Activated naive CD4-positive, alpha-beta T cell treated with anti-CD3 and anti-CD28 coated beads, Interleukin-2, amount 10 ng/mL, durations not matched to agents 7 days and 5 days (primary cell): ENCODE measurements at regions not wholly inside any gene's neighbourhood (a gene's known extent, or its start where the extent isn't known, plus 50 kb on each side); places are given as distances from the start of the nearest gene placed in this dataset.

Experiments used
- CTCF ChIA-PET: fragments of 350-600 bp; sonication (Branson Sonifier 250); formaldehyde crosslinking; loops from one replicate; lab custom pipeline; 2021; ENCODE audit warnings: antibody characterized with exemption; lab: Charles Lee
- DNase-seq: peaks from one replicate; pipeline ENCODE4 v3.0.0-alpha.2; 2020
- H3K27ac Mint-ChIP-seq: one replicate; pipeline ENCODE4 v1.8.0; 2021; ENCODE audit warnings: mild to moderate bottlenecking, moderate library complexity, mixed read lengths
- H3K27me3 Mint-ChIP-seq: one replicate; pipeline ENCODE4 v1.8.0; 2021; ENCODE audit warnings: mild to moderate bottlenecking, mixed read lengths
- H3K36me3 Mint-ChIP-seq: one replicate; pipeline ENCODE4 v1.8.0; 2021; ENCODE audit warnings: mixed read lengths
- H3K4me1 Mint-ChIP-seq: one replicate; pipeline ENCODE4 v1.8.0; 2021; ENCODE audit warnings: mixed read lengths
- H3K4me3 Mint-ChIP-seq: one replicate; pipeline ENCODE4 v1.8.0; 2021; ENCODE audit warnings: mild to moderate bottlenecking, moderate library complexity, mixed read lengths
- H3K9me3 Mint-ChIP-seq: one replicate; pipeline ENCODE4 v1.8.0; 2021; ENCODE audit warnings: mixed read lengths

DNA sequence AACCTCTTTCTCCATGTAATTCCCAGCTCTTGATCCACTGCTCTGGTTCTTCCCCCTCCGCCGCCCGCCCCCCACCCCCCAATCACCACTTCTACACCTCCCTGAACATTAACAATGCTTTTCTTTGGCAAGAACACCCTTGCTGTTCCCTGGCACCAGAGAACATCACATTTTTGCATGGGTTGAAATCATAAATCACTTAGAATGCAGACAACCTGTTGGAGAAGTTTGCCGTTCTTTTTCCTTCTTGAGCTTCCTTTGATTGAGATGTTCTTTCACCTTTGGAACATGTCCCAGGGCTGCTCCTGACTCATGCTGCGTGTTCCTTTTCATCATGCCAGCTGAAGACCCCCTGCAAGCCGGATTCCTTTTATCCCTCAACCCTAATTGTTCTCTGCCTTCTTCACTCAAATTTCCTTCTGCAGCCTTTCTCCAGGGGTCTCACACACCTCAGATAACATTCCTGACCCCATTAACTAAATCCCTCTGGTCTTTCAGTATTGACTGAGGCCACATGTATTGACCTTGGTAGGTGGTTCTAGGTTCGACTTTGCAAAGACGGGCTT is 294.1 kb upstream of the TMPO start:
- Mint-ChIP-seq H3K4me3 (no peak overlapping the region), H3K36me3 (no peaks in the 10 kb centered on the region), H3K9me3 (no peaks in the 10 kb centered on the region), H3K27me3 (no peaks in the 10 kb centered on the region), H3K4me1 (no peaks in the 10 kb centered on the region), H3K27ac (no peak overlapping the region)
- CTCF ChIA-PET = interaction anchor here (0.6 kb wide), 1 partner anchor 30 kb away, joined by 3 read pairs; no protein-coding TSS in a partner anchor
- no peak for DNase-seq

DNA sequence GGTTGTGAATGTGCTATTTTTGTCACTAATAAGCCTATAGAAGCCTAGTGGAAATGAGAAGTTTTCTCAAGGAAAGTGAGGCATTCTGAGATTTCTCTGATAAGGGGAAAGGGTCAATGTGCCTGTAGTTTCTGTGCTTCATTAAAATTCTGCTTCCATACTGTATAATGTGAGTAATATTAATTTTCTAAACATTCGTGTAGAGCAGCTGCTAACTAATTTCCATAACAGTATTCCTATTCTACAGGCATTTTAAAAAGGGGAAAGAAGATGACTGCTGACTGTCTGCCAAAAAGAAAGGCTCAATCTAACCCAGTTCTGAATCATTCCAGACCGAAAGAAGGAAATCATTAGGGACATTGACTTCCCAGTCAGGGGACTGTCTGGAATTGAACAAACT is 293.3 kb upstream of the TMPO start:
- Mint-ChIP-seq H3K4me3 (no peak overlapping the region), H3K36me3 (no peaks in the 10 kb centered on the region), H3K27me3 (no peaks in the 10 kb centered on the region), H3K9me3 (no peaks in the 10 kb centered on the region), H3K27ac (no peak overlapping the region), H3K4me1 (no peaks in the 10 kb centered on the region)
- no peak for DNase-seq
- CTCF ChIA-PET = no interaction called here

DNA sequence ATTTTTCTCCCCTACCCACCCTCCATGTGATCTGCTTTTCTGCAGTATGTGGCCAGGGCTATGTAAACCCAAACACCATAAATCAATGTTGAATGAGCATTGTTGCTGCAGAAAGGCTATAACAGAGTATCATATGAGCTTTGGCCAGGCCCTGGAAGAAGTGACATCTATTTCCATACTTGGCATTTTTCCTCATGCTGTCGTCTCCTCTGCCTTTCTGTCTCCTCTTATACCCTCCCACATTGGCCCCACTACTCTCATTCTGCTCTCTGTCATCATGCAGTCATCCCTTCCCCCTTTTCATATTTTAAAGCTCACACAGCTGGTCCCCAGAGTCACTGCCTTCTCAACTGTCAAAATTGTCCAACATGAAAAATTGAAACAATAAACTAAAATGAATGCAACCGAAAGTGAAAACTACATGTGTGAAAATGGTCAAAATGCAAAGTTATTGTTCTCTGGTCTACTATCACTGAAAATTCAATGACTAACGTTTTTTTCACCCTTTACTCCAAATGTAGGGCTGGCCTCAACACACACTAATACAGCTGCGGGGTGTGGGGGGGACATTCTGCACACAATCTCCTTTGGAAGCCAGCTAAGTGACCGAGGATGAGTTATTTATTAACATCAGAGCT is 290.7 kb upstream of the TMPO start:
- no peak overlapping the region for H3K27ac Mint-ChIP-seq
- H3K9me3 Mint-ChIP-seq = no peaks in the 10 kb centered on the region
- H3K36me3 Mint-ChIP-seq = no peaks in the 10 kb centered on the region
- no peaks in the 10 kb centered on the region for H3K27me3 Mint-ChIP-seq
- no peak overlapping the region for H3K4me3 Mint-ChIP-seq
- CTCF ChIA-PET = interaction anchor here (0.5 kb wide), 1 partner anchor 55 kb away, joined by 3 read pairs; no protein-coding TSS in a partner anchor
- no peaks in the 10 kb centered on the region for H3K4me1 Mint-ChIP-seq
- DNase-seq = no peak

DNA sequence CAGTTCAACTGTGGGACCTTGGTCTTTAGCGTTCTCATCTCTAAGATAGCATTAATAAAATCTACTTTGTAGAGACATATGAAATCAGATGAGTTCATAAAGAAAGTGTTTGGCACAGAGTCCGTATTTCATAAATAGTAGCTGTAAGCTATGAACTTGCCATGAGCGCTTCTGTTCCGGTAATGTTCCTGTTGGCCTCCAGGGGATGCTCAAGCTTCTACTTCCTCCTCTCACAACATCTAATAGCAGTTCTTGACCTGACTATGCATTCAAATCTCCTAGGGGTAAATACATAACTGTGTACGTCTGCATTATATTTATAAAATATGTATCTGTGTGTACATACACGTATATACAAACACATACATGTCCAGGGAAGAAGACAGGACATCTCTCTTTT is 288.2 kb upstream of the TMPO start:
- Mint-ChIP-seq H3K9me3 (no peaks in the 10 kb centered on the region), H3K27me3 (no peaks in the 10 kb centered on the region), H3K36me3 (no peaks in the 10 kb centered on the region), H3K27ac (no peak overlapping the region), H3K4me3 (no peak overlapping the region), H3K4me1 (no peaks in the 10 kb centered on the region)
- CTCF ChIA-PET = interaction anchor here (0.5 to 1.2 kb wide), 7 partner anchors 10 to 170 kb away, joined by 3 read pairs; no protein-coding TSS in a partner anchor
- no peak for DNase-seq

DNA sequence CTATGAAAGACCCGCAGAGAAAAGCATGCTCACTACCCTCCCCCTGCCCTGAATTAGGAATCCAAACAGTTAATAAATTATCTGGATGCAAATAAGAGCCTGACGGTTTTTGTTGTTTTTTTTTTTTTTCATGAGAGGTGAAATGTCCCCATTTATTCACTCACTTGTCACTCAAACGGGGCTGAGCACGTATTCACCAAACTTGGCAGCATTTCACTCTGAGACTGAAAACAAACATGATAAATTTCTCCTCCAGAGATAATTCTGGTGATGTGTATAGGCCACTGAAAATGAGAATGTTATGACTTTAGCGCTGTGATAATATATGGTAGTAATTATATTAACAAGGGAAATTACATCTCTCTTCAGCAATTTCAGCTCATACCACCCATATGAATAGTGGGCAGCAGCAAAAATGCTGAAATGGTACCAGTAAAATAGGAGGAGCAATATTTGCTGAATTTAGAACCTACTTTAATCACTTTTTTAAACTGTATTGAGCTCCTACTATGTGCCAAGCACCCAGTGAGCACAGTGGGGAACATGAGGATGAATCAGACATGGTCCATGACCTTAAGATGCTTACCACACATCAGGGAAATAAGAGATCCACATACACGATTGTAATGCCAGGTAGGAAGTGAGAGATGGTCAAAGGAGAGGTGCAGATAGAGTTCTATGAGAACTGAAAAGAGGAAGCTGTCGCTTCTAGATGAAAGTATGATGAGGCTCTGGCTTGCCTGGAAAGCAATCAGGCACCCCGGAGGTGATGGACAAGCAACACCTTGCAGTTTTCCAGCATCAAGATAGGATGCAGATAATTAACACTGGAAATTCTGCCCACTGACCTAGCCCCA is 286.5 kb upstream of the TMPO start:
- Mint-ChIP-seq H3K27me3 (no peaks in the 10 kb centered on the region), H3K27ac (no peak overlapping the region), H3K4me3 (no peak overlapping the region), H3K36me3 (no peaks in the 10 kb centered on the region), H3K4me1 (no peaks in the 10 kb centered on the region), H3K9me3 (no peaks in the 10 kb centered on the region)
- CTCF ChIA-PET = no interaction called here
- DNase-seq = no peak

- no peak overlapping the region for H3K4me3 Mint-ChIP-seq
- H3K36me3 Mint-ChIP-seq = no peaks in the 10 kb centered on the region
- H3K4me1 Mint-ChIP-seq = no peaks in the 10 kb centered on the region
- CTCF ChIA-PET = no interaction called here
- H3K27ac Mint-ChIP-seq = no peak overlapping the region
- DNase-seq = no peak
- no peaks in the 10 kb centered on the region for H3K27me3 Mint-ChIP-seq
- H3K9me3 Mint-ChIP-seq = no peaks in the 10 kb centered on the region
Observed at GRCh38 chr12:98229540-98229924, 285.9 kb upstream of the TMPO start.

DNA sequence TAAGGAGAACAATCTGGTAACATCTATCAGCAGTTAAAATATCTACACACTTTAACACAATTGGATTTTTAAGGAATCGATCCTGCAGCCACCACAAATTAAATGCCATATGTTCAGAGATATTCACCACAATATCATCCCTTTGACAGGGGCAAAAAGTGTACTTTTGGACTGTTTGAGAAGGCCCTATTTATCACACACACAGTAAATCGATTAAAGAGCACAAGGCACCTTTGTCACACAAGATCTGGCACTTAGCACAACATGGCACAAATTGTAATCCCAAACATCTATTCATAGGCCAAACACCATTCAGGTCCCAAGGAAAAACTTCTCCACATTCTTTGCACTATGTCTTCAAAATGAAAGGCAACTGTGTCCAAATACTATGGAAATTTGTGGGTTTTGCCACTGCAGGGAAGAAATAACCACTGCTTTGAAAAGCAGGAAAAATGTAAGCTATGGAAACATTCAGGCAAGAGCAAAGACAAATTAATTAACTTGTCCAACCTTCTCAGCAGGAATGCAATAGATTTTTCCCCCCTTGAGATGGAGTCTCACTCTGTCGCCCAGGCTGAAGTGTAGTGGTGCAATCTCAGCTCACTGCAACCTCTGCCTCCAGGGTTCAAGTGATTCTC is 282.5 kb upstream of the TMPO start:
- Mint-ChIP-seq H3K27ac (no peak overlapping the region), H3K27me3 (no peaks in the 10 kb centered on the region), H3K4me3 (no peak overlapping the region), H3K4me1 (no peaks in the 10 kb centered on the region), H3K36me3 (no peaks in the 10 kb centered on the region), H3K9me3 (no peaks in the 10 kb centered on the region)
- no peak for DNase-seq
- CTCF ChIA-PET = no interaction called here

- no peaks in the 10 kb centered on the region for H3K4me1 Mint-ChIP-seq
- no peak for DNase-seq
- no peaks in the 10 kb centered on the region for H3K36me3 Mint-ChIP-seq
- H3K9me3 Mint-ChIP-seq = no peaks in the 10 kb centered on the region
- no peak overlapping the region for H3K4me3 Mint-ChIP-seq
- H3K27me3 Mint-ChIP-seq = no peaks in the 10 kb centered on the region
- CTCF ChIA-PET = no interaction called here
- H3K27ac Mint-ChIP-seq = no peak overlapping the region
Observed at GRCh38 chr12:98235301-98235700, 280.1 kb upstream of the TMPO start.

GRCh38 chr12:98238515-98239130 is 276.8 kb upstream of the TMPO start:
- no peaks in the 10 kb centered on the region for H3K27me3 Mint-ChIP-seq
- DNase-seq = no peak
- H3K4me3 Mint-ChIP-seq = no peak overlapping the region
- no peaks in the 10 kb centered on the region for H3K36me3 Mint-ChIP-seq
- no peak overlapping the region for H3K27ac Mint-ChIP-seq
- H3K9me3 Mint-ChIP-seq = no peaks in the 10 kb centered on the region
- CTCF ChIA-PET = no interaction called here
- no peaks in the 10 kb centered on the region for H3K4me1 Mint-ChIP-seq

GRCh38 chr12:98243190-98243589 is 272.2 kb upstream of the TMPO start:
- H3K27ac Mint-ChIP-seq = no peak overlapping the region
- no peaks in the 10 kb centered on the region for H3K9me3 Mint-ChIP-seq
- no peak for DNase-seq
- no peaks in the 10 kb centered on the region for H3K36me3 Mint-ChIP-seq
- H3K27me3 Mint-ChIP-seq = no peaks in the 10 kb centered on the region
- CTCF ChIA-PET = no interaction called here
- no peak overlapping the region for H3K4me3 Mint-ChIP-seq
- no peaks in the 10 kb centered on the region for H3K4me1 Mint-ChIP-seq

- DNase-seq = no peak
- CTCF ChIA-PET = no interaction called here
- Mint-ChIP-seq H3K9me3 (no peaks in the 10 kb centered on the region), H3K36me3 (no peaks in the 10 kb centered on the region), H3K4me3 (no peak overlapping the region), H3K27me3 (no peaks in the 10 kb centered on the region), H3K27ac (no peak overlapping the region), H3K4me1 (no peaks in the 10 kb centered on the region)
Observed at GRCh38 chr12:98244136-98244535, 271.3 kb upstream of the TMPO start.

GRCh38 chr12:98253207-98254037 is 262.0 kb upstream of the TMPO start:
- Mint-ChIP-seq H3K4me1 (no peaks in the 10 kb centered on the region), H3K9me3 (no peaks in the 10 kb centered on the region), H3K27ac (no peak overlapping the region), H3K4me3 (no peak overlapping the region), H3K36me3 (no peaks in the 10 kb centered on the region), H3K27me3 (no peaks in the 10 kb centered on the region)
- CTCF ChIA-PET = no interaction called here
- DNase-seq = no peak

DNA sequence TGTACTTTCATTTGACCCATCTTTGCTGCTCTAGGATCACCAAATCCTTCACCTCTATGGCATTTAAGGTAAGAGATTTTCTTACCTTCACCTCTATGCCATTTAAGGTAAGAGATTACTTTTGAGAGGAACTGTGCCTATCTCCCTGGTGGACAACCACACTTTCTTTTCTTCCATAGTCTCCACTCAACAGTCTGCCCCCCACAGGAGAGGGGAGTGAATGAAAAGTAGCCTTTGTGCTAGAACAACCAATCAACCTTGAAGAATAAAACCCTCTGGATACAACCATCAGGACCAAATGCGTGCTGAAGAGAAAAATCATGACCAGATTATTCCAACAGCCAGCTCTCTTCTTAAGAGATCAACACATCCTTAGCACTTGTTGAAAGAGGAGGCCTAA is 258.6 kb upstream of the TMPO start:
- Mint-ChIP-seq H3K27me3 (no peaks in the 10 kb centered on the region), H3K4me1 (no peaks in the 10 kb centered on the region), H3K27ac (no peak overlapping the region), H3K4me3 (no peak overlapping the region), H3K36me3 (no peaks in the 10 kb centered on the region), H3K9me3 (no peaks in the 10 kb centered on the region)
- CTCF ChIA-PET = no interaction called here
- no peak for DNase-seq
